AG09319 (cell line): ENCODE measurements at regions not wholly inside any gene's neighbourhood (a gene's known extent, or its start where the extent isn't known, plus 50 kb on each side); places are given as distances from the start of the nearest gene placed in this dataset.

Experiments
- DNase-seq: peaks from one replicate; pipeline ENCODE4 v3.0.0-alpha.2; 2010; ENCODE audit warnings: low read depth; ENCODE audit errors: extremely low read depth
- CTCF ChIP-seq: IDR thresholded peaks from 2 replicates; pipeline ENCODE4 v1.5.1; 2011; ENCODE audit warnings: low read depth, mild to moderate bottlenecking, inconsistent platforms, low read length, moderate library complexity

- TF ChIP-seq CTCF, result no peak
- no peak for DNase-seq
These were observed 716.0 kb downstream of the LRFN5 start for GRCh38 chr14:42322531-42323284.

- TF ChIP-seq CTCF, result no peak
These were observed 713.3 kb downstream of the LRFN5 start for GRCh38 chr14:42319996-42320395.

GRCh38 chr14:42316693-42317092 is 710.0 kb downstream of the LRFN5 start:
- no peak for TF ChIP-seq CTCF
- DNase-seq, result no peak

More at GRCh38 chr14:42319996-42320395, 713.3 kb downstream of the LRFN5 start:
- no peak for DNase-seq

GRCh38 chr14:42311876-42312275 is 705.2 kb downstream of the LRFN5 start:
- no peak for TF ChIP-seq CTCF
- DNase-seq, result no peak

GRCh38 chr14:42307239-42307825 is 700.7 kb downstream of the LRFN5 start:
- TF ChIP-seq CTCF, result no peak

GRCh38 chr14:42299692-42300091 is 693.0 kb downstream of the LRFN5 start:
- no peak for DNase-seq
- TF ChIP-seq CTCF, result no peak

More at GRCh38 chr14:42307239-42307825, 700.7 kb downstream of the LRFN5 start:
- DNase-seq, result no peak

- TF ChIP-seq CTCF, result no peak
- DNase-seq, result no peak
These were observed 686.5 kb downstream of the LRFN5 start for GRCh38 chr14:42293180-42293579.
